Stimulated activated CD8-positive, alpha-beta memory T cell treated with anti-CD3 and anti-CD28 coated beads, Interleukin-4, amount 100 ng/mL, for 48 hours (primary cell): ENCODE measurements at regions not wholly inside any gene's neighbourhood (a gene's known extent, or its start where the extent isn't known, plus 50 kb on each side); places are given as distances from the start of the nearest gene placed in this dataset.

Experiments used
- DNase-seq: peaks from one replicate; pipeline ENCODE4 v3.0.0-alpha.2; 2020

- no peak for DNase-seq
These were observed 129.3 kb upstream of the TENM4 start for GRCh38 chr11:79570104-79570503.

DNA sequence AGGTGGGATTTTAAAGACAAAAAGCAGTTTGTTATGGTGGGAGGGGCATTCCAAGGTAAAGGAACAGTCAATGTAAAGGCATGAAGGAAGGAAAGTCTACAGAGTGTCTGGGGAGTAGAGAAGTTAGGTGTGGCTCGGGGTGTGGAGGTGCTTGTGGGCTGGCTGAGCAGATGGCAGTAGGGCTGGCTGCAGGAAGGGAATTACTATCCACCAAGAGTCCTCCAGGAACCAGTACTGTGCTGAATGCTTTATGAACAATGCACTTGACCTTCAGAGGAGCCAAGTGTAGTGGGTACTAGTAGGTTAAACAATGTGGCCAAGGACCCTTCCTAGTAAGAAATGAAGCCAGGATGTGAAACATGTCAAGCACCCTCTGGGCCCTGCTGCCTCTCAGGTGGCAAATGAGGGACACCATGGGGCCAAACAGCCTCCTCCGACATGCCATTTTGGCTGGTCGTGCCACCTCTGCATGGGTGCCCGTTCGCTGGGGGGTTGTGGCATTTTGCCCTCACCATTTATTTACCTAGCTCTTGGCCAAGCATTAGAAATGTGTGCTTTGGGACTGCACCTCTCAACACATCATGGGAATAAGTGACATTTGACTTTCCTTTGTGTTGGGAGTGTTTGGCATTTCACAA lies 123.6 kb upstream of the TENM4 start:
- DNase-seq: no peak

DNA sequence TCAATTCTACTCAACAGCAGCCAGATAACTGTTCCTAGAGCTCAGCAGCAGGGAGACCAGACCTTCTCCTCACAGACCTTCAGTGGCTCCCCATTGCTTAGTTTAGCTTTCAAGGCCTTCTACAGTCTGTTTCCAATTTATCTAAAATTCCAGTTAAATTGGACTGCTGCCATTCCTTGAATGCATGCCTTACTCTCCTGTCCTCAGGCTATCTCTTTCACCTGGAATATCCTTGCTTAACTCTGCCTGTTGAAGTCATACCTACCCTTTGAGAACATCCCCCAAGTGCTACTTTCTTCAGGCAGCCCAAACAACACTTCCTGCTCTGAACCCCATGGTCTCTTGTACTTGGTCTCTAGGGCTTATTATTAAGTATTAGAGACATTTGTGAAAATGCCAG lies 120.7 kb upstream of the TENM4 start:
- no peak for DNase-seq

DNA sequence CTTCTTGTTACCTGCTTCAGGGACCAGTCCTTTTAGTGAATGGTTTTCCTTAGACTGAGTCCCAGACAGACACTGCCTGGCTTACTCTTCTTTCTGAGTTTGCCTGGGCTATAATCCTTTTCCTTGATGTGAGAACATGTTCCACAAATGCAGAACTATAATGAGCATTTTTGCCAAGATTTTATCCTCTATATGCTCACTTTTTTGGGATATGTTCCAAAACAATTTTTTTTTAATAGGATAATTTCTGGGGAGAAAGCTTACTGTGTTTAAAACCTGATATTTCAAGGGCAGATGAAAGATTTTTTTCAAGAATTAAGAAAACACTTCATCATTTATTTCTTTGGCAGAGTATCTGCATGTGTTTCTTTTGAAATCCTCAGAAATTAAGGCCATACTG lies 110.0 kb upstream of the TENM4 start:
- no peak for DNase-seq

- DNase-seq: no peak
These were observed 106.4 kb upstream of the TENM4 start for GRCh38 chr11:79547256-79547655.

DNA sequence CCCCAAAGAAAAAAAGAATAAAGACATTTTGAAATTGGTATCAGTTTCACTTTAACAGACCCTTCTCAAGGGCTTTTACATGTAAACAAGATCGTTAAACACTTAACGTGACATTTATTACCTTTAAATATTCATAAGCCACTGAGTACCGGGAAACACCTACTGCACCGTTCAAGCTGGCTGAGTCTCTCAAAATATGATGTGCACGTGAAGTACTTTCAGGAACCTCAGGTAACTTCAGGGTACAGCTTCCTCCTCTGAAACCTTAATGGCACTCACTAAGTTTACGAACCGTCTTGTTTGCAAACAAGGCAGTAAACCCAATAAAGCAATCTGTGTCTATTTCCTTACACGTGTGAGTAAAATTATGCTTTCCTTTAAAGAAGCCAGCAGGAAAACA lies 105.5 kb upstream of the TENM4 start:
- no peak for DNase-seq

- no peak for DNase-seq
These were observed 103.5 kb upstream of the TENM4 start for GRCh38 chr11:79544361-79544760.

DNA sequence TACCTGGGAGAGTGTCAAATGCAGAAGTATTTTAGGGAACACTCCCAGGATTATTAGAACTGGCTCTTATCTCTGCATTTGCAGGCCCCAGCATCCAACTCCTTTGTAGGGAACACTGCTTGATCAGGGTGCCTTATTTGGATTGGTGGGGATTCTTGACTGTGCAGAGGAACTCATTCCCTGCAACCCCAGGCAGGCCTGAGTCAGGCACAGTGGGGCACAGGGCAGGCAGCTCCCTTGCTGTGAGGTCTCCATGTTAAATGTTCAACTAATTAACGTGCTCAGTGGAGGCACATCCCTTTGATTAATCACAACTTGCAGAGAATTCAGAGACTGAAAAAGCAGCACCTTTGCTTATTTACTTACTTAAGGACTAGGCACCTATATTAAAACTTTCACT lies 102.3 kb upstream of the TENM4 start:
- DNase-seq: no peak

DNA sequence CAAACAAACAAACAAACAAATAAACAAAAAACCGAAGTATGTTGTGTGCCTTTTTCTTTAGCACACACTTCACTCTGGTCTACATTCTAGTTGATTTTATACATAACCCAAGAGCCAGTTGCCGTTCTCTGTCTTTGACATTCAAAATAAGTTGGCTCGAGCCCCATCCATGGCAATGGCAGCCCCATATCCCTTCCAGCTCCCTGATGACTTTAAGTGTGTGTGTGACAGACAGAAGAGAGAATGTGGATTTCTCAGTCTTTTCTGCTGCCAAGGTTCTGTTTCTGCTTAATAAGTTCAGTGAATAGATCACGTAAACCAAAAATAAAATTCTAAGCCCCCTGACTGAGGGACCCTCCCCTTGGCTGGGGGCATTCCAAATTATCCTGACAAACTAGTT lies 100.6 kb upstream of the TENM4 start:
- DNase-seq: no peak

GRCh38 chr11:79538775-79539174 lies 97.9 kb upstream of the TENM4 start:
- no peak for DNase-seq

GRCh38 chr11:79536155-79536917 lies 95.5 kb upstream of the TENM4 start:
- no peak for DNase-seq

GRCh38 chr11:79535606-79536005 lies 94.8 kb upstream of the TENM4 start:
- no peak for DNase-seq

DNA sequence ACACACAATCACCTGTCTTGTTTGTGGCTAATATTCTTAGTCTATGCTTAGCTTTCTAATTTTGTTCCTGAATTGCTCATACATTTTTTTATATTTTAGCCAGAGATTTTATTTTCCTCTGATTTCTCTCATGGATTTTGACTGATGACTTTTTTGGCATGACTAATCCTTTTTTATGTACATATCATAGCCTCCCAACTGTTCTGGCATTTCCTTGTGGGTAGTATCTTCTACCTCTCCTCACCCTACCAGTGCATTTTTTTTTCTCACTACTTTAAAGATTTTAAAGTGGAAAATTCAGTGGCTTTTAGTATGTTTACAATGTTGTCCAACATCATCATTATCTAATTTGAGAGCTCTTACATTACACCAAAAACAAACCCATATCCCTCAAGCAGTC lies 84.4 kb upstream of the TENM4 start:
- no peak for DNase-seq

DNA sequence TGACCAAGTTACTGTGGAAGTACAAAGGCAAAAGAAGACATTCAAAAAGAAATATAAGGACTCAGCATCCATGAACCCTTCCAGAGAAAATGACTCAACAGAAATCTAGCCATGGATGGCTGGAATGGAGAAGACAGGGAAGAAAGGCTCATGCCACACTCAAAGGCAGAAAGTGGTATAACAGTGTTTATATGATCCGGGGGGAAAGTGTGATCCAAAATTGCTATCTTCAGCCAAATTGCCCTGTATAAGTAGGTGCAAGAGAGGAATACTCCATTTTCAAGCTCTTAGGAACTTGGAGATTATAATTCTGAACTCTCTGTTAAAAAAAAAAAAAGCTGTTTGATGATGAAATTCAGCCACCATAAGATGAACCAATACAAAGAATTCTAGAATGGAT lies 81.8 kb upstream of the TENM4 start:
- no peak for DNase-seq

DNA sequence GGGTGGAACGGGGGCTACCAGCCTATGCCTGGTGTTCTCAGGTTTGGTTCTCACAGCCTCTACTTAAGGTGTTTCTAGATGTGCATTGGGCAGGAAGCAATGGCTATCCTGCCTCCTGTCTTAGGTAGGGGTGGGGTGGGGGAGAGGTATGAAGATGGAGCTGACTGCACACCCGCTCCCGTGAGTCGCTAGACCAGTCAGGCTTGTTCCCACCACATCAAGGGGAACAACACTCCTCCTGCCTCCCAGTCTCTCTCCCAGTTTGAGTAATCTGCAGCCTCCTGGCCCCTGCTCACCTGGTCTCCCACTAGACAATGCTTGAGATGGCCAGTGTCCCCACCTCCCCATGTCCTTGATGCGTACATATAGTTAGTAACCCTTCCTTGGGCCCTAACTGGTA lies 79.3 kb upstream of the TENM4 start:
- DNase-seq: no peak

- no peak for DNase-seq
These were observed 75.0 kb upstream of the TENM4 start for GRCh38 chr11:79515781-79516180.

- no peak for DNase-seq
These were observed 73.9 kb upstream of the TENM4 start for GRCh38 chr11:79514695-79515094.

DNA sequence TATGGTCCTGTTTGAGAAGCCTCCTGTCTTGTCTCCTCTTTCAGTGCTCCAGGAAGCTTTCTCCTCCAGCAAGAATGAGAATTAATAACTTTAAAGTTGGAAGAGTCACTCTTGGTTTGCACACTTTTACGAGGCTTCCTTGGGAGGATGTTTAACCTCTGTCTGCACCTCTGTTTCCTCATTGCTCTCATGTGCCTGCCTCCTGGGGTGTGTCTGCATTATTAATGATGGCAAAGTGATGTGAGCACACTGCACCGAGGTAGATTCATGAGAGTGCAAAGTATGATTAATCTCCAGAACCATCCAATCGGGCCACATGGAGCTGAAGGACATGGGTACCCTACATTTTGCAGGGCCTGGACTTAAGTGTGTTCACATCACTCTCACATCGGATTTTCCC lies 73.5 kb upstream of the TENM4 start:
- DNase-seq: no peak

- DNase-seq: no peak
These were observed 72.1 kb upstream of the TENM4 start for GRCh38 chr11:79512706-79513469.

GRCh38 chr11:79510960-79511359 lies 70.1 kb upstream of the TENM4 start:
- no peak for DNase-seq

DNA sequence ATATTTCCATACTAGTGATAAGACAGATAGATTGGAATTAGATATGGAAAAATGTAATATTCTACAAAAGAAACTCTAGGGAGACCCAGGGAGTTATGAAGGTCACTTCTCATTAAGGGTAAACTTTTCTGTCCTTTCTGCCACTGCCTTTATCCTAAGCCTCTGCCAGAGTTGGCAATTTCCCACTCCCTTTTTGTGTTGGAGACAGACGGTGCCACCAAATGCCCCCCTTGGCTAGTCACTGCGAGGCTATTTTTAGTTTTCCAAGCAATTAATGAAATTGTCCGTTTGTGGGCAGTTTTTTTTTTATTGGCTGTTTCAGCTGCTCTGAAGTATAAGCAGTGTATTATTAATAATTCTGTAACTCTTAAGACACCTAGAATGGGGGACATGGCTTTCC lies 67.6 kb upstream of the TENM4 start:
- no peak for DNase-seq

GRCh38 chr11:79507706-79508105 lies 66.9 kb upstream of the TENM4 start:
- no peak for DNase-seq

GRCh38 chr11:79506734-79507344 lies 66.0 kb upstream of the TENM4 start:
- no peak for DNase-seq

DNA sequence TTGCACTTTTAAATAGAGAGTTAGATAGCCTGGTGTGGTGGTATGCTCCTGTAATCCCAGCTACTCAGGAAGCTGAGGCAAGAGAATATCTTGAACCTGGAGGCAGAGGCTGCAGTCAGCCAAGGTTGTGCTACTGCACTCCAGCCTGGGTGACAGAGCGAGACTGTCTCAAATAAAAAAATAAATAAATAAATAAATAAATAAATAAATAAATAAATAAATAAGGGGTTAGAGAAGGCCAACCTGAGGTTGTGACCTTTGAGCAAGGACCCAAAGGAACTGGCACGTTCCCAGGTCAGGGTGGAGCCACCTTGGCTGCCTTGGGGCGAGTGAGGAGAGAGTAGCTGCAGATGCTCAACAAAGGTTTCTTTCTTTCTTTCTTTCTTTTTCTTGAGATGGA lies 65.3 kb upstream of the TENM4 start:
- no peak for DNase-seq
